ENCODE measurements at regions not wholly inside any gene's neighbourhood (a gene's known extent, or its start where the extent isn't known, plus 50 kb on each side); places are given as distances from the start of the nearest gene placed in this dataset.
A peak's percentile ranks its signal among the peaks of the same experiment; 100 is the strongest.

- no peaks in the 10 kb centered on the region for H3K27me3 ChIP-seq (ENCODE audit: low read depth)
- peak in 1 of 2 experiments; percentile 1 for DNase-seq (ENCODE audit: low spot score in 2 of 2)
- in situ Hi-C loops (cut with MboI; ENCODE audit: low sequenced_read_pairs), result no loop called here
- H3K9me3 ChIP-seq, result no peaks in the 10 kb centered on the region
- no peaks in the 10 kb centered on the region for H3K36me3 ChIP-seq (replicated peaks)
- H3K4me3 ChIP-seq, result no peak overlapping the region
- H3K4me1 ChIP-seq, result no peaks in the 10 kb centered on the region
These were observed 609.5 kb downstream of the BRD1 start for GRCh38 chr22:49218142-49218541.

- H3K4me3 ChIP-seq, result no peak overlapping the region
- in situ Hi-C loops (cut with MboI; ENCODE audit: low sequenced_read_pairs), result no loop called here
- no peaks in the 10 kb centered on the region for H3K27me3 ChIP-seq (ENCODE audit: low read depth)
- no peaks in the 10 kb centered on the region for H3K36me3 ChIP-seq (replicated peaks)
- no peaks in the 10 kb centered on the region for H3K4me1 ChIP-seq
- DNase-seq (ENCODE audit: low spot score in 2 of 2), result peak in 1 of 2 experiments; percentile 1
- no peaks in the 10 kb centered on the region for H3K9me3 ChIP-seq
These were observed 611.1 kb downstream of the BRD1 start for GRCh38 chr22:49216579-49216978.

- Histone ChIP-seq H3K9me3 (no peaks in the 10 kb centered on the region), H3K4me1 (no peaks in the 10 kb centered on the region), H3K27me3 (ENCODE audit: low read depth) (no peaks in the 10 kb centered on the region), H3K36me3 (replicated peaks) (no peaks in the 10 kb centered on the region), H3K4me3 (no peak overlapping the region)
- no peak for DNase-seq (ENCODE audit: low spot score in 2 of 2)
- in situ Hi-C loops (cut with MboI; ENCODE audit: low sequenced_read_pairs), result no loop called here
These were observed 611.8 kb downstream of the BRD1 start for GRCh38 chr22:49215840-49216239.

- no peaks in the 10 kb centered on the region for H3K27me3 ChIP-seq (ENCODE audit: low read depth)
- H3K4me3 ChIP-seq, result no peak overlapping the region
- no peaks in the 10 kb centered on the region for H3K4me1 ChIP-seq
- peak in 1 of 2 experiments; percentile 1 for DNase-seq (ENCODE audit: low spot score in 2 of 2)
- H3K9me3 ChIP-seq, result no peaks in the 10 kb centered on the region
- in situ Hi-C loops (cut with MboI; ENCODE audit: low sequenced_read_pairs), result no loop called here
- H3K36me3 ChIP-seq (replicated peaks), result no peaks in the 10 kb centered on the region
These were observed 612.7 kb downstream of the BRD1 start for GRCh38 chr22:49214976-49215375.

GRCh38 chr22:49213731-49214352 is 613.8 kb downstream of the BRD1 start:
- in situ Hi-C loops (cut with MboI; ENCODE audit: low sequenced_read_pairs), result no loop called here
- H3K4me1 ChIP-seq, result no peaks in the 10 kb centered on the region
- no peaks in the 10 kb centered on the region for H3K9me3 ChIP-seq
- no peaks in the 10 kb centered on the region for H3K36me3 ChIP-seq (replicated peaks)
- no peaks in the 10 kb centered on the region for H3K27me3 ChIP-seq (ENCODE audit: low read depth)
- H3K4me3 ChIP-seq, result no peak overlapping the region
- DNase-seq (ENCODE audit: low spot score in 2 of 2), result peak in 1 of 2 experiments; percentile 1

- H3K9me3 ChIP-seq, result no peaks in the 10 kb centered on the region
- H3K4me3 ChIP-seq, result no peak overlapping the region
- no peak for DNase-seq (ENCODE audit: low spot score in 2 of 2)
- no peaks in the 10 kb centered on the region for H3K27me3 ChIP-seq (ENCODE audit: low read depth)
- in situ Hi-C loops (cut with MboI; ENCODE audit: low sequenced_read_pairs), result no loop called here
- no peaks in the 10 kb centered on the region for H3K36me3 ChIP-seq (replicated peaks)
- H3K4me1 ChIP-seq, result no peaks in the 10 kb centered on the region
These were observed 615.2 kb downstream of the BRD1 start for GRCh38 chr22:49212466-49212865.

- peak in 1 of 2 experiments; percentile 1 for DNase-seq (ENCODE audit: low spot score in 2 of 2)
- Histone ChIP-seq H3K4me3 (no peak overlapping the region), H3K9me3 (no peaks in the 10 kb centered on the region), H3K36me3 (replicated peaks) (no peaks in the 10 kb centered on the region), H3K4me1 (no peaks in the 10 kb centered on the region), H3K27me3 (ENCODE audit: low read depth) (no peaks in the 10 kb centered on the region)
- in situ Hi-C loops (cut with MboI; ENCODE audit: low sequenced_read_pairs), result no loop called here
These were observed 615.7 kb downstream of the BRD1 start for GRCh38 chr22:49212002-49212401.

- no peak overlapping the region for H3K4me3 ChIP-seq
- H3K9me3 ChIP-seq, result no peaks in the 10 kb centered on the region
- in situ Hi-C loops (cut with MboI; ENCODE audit: low sequenced_read_pairs), result no loop called here
- no peaks in the 10 kb centered on the region for H3K27me3 ChIP-seq (ENCODE audit: low read depth)
- DNase-seq (ENCODE audit: low spot score in 2 of 2), result no peak
- no peaks in the 10 kb centered on the region for H3K4me1 ChIP-seq
- H3K36me3 ChIP-seq (replicated peaks), result no peaks in the 10 kb centered on the region
These were observed 616.5 kb downstream of the BRD1 start for GRCh38 chr22:49211176-49211575.

- H3K36me3 ChIP-seq (replicated peaks), result no peaks in the 10 kb centered on the region
- no peaks in the 10 kb centered on the region for H3K27me3 ChIP-seq (ENCODE audit: low read depth)
- no peaks in the 10 kb centered on the region for H3K9me3 ChIP-seq
- H3K4me3 ChIP-seq, result no peak overlapping the region
- DNase-seq (ENCODE audit: low spot score in 2 of 2), result no peak
- no peaks in the 10 kb centered on the region for H3K4me1 ChIP-seq
- in situ Hi-C loops (cut with MboI; ENCODE audit: low sequenced_read_pairs), result no loop called here
These were observed 617.1 kb downstream of the BRD1 start for GRCh38 chr22:49210606-49211005.

GRCh38 chr22:49209452-49210195 is 618.0 kb downstream of the BRD1 start:
- in situ Hi-C loops (cut with MboI; ENCODE audit: low sequenced_read_pairs), result no loop called here

GRCh38 chr22:49208768-49209252 is 618.9 kb downstream of the BRD1 start:
- Histone ChIP-seq H3K9me3 (no peaks in the 10 kb centered on the region), H3K4me3 (no peak overlapping the region), H3K36me3 (replicated peaks) (no peaks in the 10 kb centered on the region), H3K27me3 (ENCODE audit: low read depth) (no peaks in the 10 kb centered on the region), H3K4me1 (no peaks in the 10 kb centered on the region)
- in situ Hi-C loops (cut with MboI; ENCODE audit: low sequenced_read_pairs), result no loop called here
- peak in 1 of 2 experiments; percentile 11 for DNase-seq (ENCODE audit: low spot score in 2 of 2)

More at GRCh38 chr22:49209452-49210195, 618.0 kb downstream of the BRD1 start:
- Histone ChIP-seq H3K36me3 (replicated peaks) (no peaks in the 10 kb centered on the region), H3K9me3 (no peaks in the 10 kb centered on the region), H3K4me3 (no peak overlapping the region), H3K27me3 (ENCODE audit: low read depth) (no peaks in the 10 kb centered on the region), H3K4me1 (no peaks in the 10 kb centered on the region)
- DNase-seq (ENCODE audit: low spot score in 2 of 2), result peak in 1 of 2 experiments; percentile 7

GRCh38 chr22:49208004-49208402 is 619.7 kb downstream of the BRD1 start:
- H3K36me3 ChIP-seq (replicated peaks), result no peaks in the 10 kb centered on the region
- in situ Hi-C loops (cut with MboI; ENCODE audit: low sequenced_read_pairs), result no loop called here
- H3K9me3 ChIP-seq, result no peaks in the 10 kb centered on the region
- H3K4me3 ChIP-seq, result no peak overlapping the region
- no peaks in the 10 kb centered on the region for H3K4me1 ChIP-seq
- DNase-seq (ENCODE audit: low spot score in 2 of 2), result peak in 1 of 2 experiments; percentile 1
- H3K27me3 ChIP-seq (ENCODE audit: low read depth), result no peaks in the 10 kb centered on the region

- DNase-seq (ENCODE audit: low spot score in 2 of 2), result peak in 1 of 2 experiments; percentile 2
- H3K9me3 ChIP-seq, result no peaks in the 10 kb centered on the region
- in situ Hi-C loops (cut with MboI; ENCODE audit: low sequenced_read_pairs), result no loop called here
- H3K4me1 ChIP-seq, result no peaks in the 10 kb centered on the region
- H3K4me3 ChIP-seq, result no peak overlapping the region
- no peaks in the 10 kb centered on the region for H3K27me3 ChIP-seq (ENCODE audit: low read depth)
- H3K36me3 ChIP-seq (replicated peaks), result no peaks in the 10 kb centered on the region
These were observed 620.4 kb downstream of the BRD1 start for GRCh38 chr22:49207008-49208003.
